A673 (cell line): ENCODE measurements at regions not wholly inside any gene's neighbourhood (a gene's known extent, or its start where the extent isn't known, plus 50 kb on each side); places are given as distances from the start of the nearest gene placed in this dataset.

ENCODE experiments used
- CTCF ChIP-seq: fragments of 300-800, 200-600 bp; sonication (generic); conservative IDR thresholded peaks from 2 replicates; pipeline ENCODE4 v1.5.1; 2017; ENCODE audit warnings: low read depth, mild to moderate bottlenecking, antibody characterized with exemption, low read length, moderate library complexity, mixed read lengths
- EZH2 ChIP-seq: fragments of 200-600 bp; sonication (generic); IDR thresholded peaks from 2 replicates; pipeline ENCODE4 v1.6.1; 2017; ENCODE audit warnings: borderline replicate concordance, low read depth, mild to moderate bottlenecking, mixed read lengths, antibody characterized with exemption, low read length; ENCODE audit not compliant: poor library complexity, severe bottlenecking

- TF ChIP-seq CTCF (no peak), EZH2 (no peak)
These were observed 133.2 kb downstream of the ANXA2 start for GRCh38 chr15:60264566-60264965.
